Fibroblast of lung (primary cell): ENCODE measurements at regions not wholly inside any gene's neighbourhood (a gene's known extent, or its start where the extent isn't known, plus 50 kb on each side); places are given as distances from the start of the nearest gene placed in this dataset.

Source experiments
- DNase-seq, 2 donors: peaks; one replicate each; pipeline versions ENCODE4 v3.0.0 to v3.0.0-alpha.2; 2010; ENCODE audit warnings: low read depth in 2 of 2
- H2AFZ ChIP-seq: 2 replicates; pipeline ENCODE4 v1.5.1; 2012; ENCODE audit warnings: low read length, control low read depth, inconsistent platforms
- H3K27ac ChIP-seq: 2 replicates; pipeline ENCODE4 v1.5.1; 2011; ENCODE audit warnings: low read length, control low read depth; ENCODE audit not compliant: insufficient read depth
- H3K27me3 ChIP-seq: 2 replicates; pipeline ENCODE4 v1.5.1; 2011; ENCODE audit warnings: mild to moderate bottlenecking, low read length; ENCODE audit not compliant: control insufficient read depth, insufficient read depth
- H3K36me3 ChIP-seq: 2 replicates; pipeline ENCODE4 v1.5.1; 2011; ENCODE audit warnings: low read length; ENCODE audit not compliant: control insufficient read depth, insufficient read depth
- H3K4me1 ChIP-seq: 2 replicates; pipeline ENCODE4 v1.5.1; 2011; ENCODE audit warnings: low read length; ENCODE audit not compliant: control insufficient read depth, insufficient read depth; ENCODE audit errors: extremely low read depth
- H3K4me2 ChIP-seq: 2 replicates; pipeline ENCODE4 v1.5.1; 2011; ENCODE audit warnings: low read length, control low read depth; ENCODE audit not compliant: insufficient read depth; ENCODE audit errors: extremely low read depth
- H3K4me3 ChIP-seq, 4 experiments: fragments of 200-600 bp in 1 of 4; sonication (generic) in 1 of 4; replicated peaks in 1 of 4; 2 replicates each; pipeline ENCODE4 v1.5.1; 2011 to 2016; ENCODE audit warnings: low read length in 4 of 4, low read depth in 3 of 4, mild to moderate bottlenecking in 3 of 4, control low read depth in 2 of 4, inconsistent platforms in 1 of 4, mixed read lengths in 1 of 4; ENCODE audit not compliant: insufficient read depth in 1 of 4; ENCODE audit errors: control extremely low read depth in 1 of 4
- H3K79me2 ChIP-seq: 2 replicates; pipeline ENCODE4 v1.5.1; 2012; ENCODE audit warnings: mild to moderate bottlenecking, low read length, inconsistent platforms; ENCODE audit not compliant: control insufficient read depth, insufficient read depth
- H3K9ac ChIP-seq: 2 replicates; pipeline ENCODE4 v1.5.1; 2011; ENCODE audit warnings: mild to moderate bottlenecking, low read length, control low read depth; ENCODE audit not compliant: insufficient read depth
- H3K9me3 ChIP-seq: 2 replicates; pipeline ENCODE4 v1.5.1; 2012; ENCODE audit warnings: low read depth, low read length; ENCODE audit not compliant: control insufficient read depth, insufficient read depth
- H4K20me1 ChIP-seq: 2 replicates; pipeline ENCODE4 v1.5.1; 2011; ENCODE audit warnings: low read length; ENCODE audit not compliant: control insufficient read depth, insufficient read depth; ENCODE audit errors: extremely low read depth
- CTCF ChIP-seq, 2 donors: IDR thresholded peaks in 1 of 2; conservative IDR thresholded peaks in 1 of 2; 1 replicate in 1 of 2; 2 replicates in 1 of 2; pipeline ENCODE4 v1.5.1; 2011 to 2012; ENCODE audit warnings: low read length in 2 of 2, control low read depth in 1 of 2, inconsistent platforms in 1 of 2, low read depth in 1 of 2, mild to moderate bottlenecking in 1 of 2
- EZH2 ChIP-seq: IDR thresholded peaks from 2 replicates; pipeline ENCODE4 v1.5.1; 2012; ENCODE audit warnings: low read length, control low read depth, mild to moderate bottlenecking; ENCODE audit errors: missing control alignments

GRCh38 chr5:129172580-129172979 lies 78.0 kb downstream of the ISOC1 start:
- no peak overlapping the region for H3K9ac ChIP-seq
- DNase-seq, result peak in 1 of 2 donors; percentile 25
- no peak overlapping the region for H3K27ac ChIP-seq
- H3K36me3 ChIP-seq, result no peaks in the 10 kb centered on the region
- no peak overlapping the region for H2AFZ ChIP-seq
- no peak overlapping the region for H3K4me3 ChIP-seq
- no peaks in the 10 kb centered on the region for H4K20me1 ChIP-seq
- no peaks in the 10 kb centered on the region for H3K9me3 ChIP-seq
- H3K4me2 ChIP-seq, result no peak overlapping the region
- peak; percentile 2 to 11 for TF ChIP-seq CTCF (conservative IDR thresholded peaks at IDR 0.05 in 1 of 2, IDR thresholded peaks at IDR 0.05 in 1 of 2; ENCODE audit: low read depth in 1 of 2, low read length in 2 of 2)
- no peak for TF ChIP-seq EZH2
- H3K4me1 ChIP-seq, result no peaks in the 10 kb centered on the region
- H3K27me3 ChIP-seq, result no peaks in the 10 kb centered on the region
- no peaks in the 10 kb centered on the region for H3K79me2 ChIP-seq

- DNase-seq, result no peak
- Histone ChIP-seq H3K9ac (no peak overlapping the region), H3K27me3 (no peaks in the 10 kb centered on the region), H3K4me1 (no peaks in the 10 kb centered on the region), H3K4me3 (no peak overlapping the region), H2AFZ (no peak overlapping the region), H3K4me2 (no peak overlapping the region), H3K27ac (no peak overlapping the region), H4K20me1 (no peaks in the 10 kb centered on the region), H3K36me3 (no peaks in the 10 kb centered on the region), H3K79me2 (no peaks in the 10 kb centered on the region), H3K9me3 (no peaks in the 10 kb centered on the region)
- TF ChIP-seq EZH2, result no peak
- no peak for TF ChIP-seq CTCF (conservative IDR thresholded peaks at IDR 0.05 in 1 of 2, IDR thresholded peaks at IDR 0.05 in 1 of 2; ENCODE audit: low read depth in 1 of 2, low read length in 2 of 2)
Observed at GRCh38 chr5:129173771-129174170, 79.2 kb downstream of the ISOC1 start.

GRCh38 chr5:129174480-129174879 lies 79.9 kb downstream of the ISOC1 start:
- Histone ChIP-seq H3K79me2 (no peaks in the 10 kb centered on the region), H3K27ac (no peak overlapping the region), H3K9me3 (no peaks in the 10 kb centered on the region), H2AFZ (no peak overlapping the region), H4K20me1 (no peaks in the 10 kb centered on the region), H3K4me3 (no peak overlapping the region), H3K9ac (no peak overlapping the region), H3K4me1 (no peaks in the 10 kb centered on the region), H3K36me3 (no peaks in the 10 kb centered on the region), H3K4me2 (no peak overlapping the region), H3K27me3 (no peaks in the 10 kb centered on the region)
- no peak for TF ChIP-seq CTCF (conservative IDR thresholded peaks at IDR 0.05 in 1 of 2, IDR thresholded peaks at IDR 0.05 in 1 of 2; ENCODE audit: low read depth in 1 of 2, low read length in 2 of 2)
- no peak for TF ChIP-seq EZH2
- DNase-seq, result no peak
